H1 (cell line): ENCODE measurements at regions not wholly inside any gene's neighbourhood (a gene's known extent, or its start where the extent isn't known, plus 50 kb on each side); places are given as distances from the start of the nearest gene placed in this dataset.

ENCODE experiments used
- CTCF ChIA-PET: fragments of 300-600 bp; sonication (Branson Sonifier 250); formaldehyde crosslinking; loops from one replicate; lab custom pipeline; 2021; ENCODE audit not compliant: partially characterized antibody; lab: Charles Lee
- POLR2A ChIA-PET: fragments of 300-600 bp; sonication (Branson Sonifier 250); formaldehyde crosslinking; loops from one replicate; lab custom pipeline; 2021; ENCODE audit warnings: inconsistent platforms; ENCODE audit not compliant: partially characterized antibody; lab: Charles Lee
- DNase-seq, 2 experiments: peaks; one replicate each; pipeline versions ENCODE4 v3.0.0 to v3.0.0-alpha.2; 2010 to 2022; ENCODE audit warnings: low spot score in 2 of 2, low read depth in 1 of 2, mixed read lengths in 1 of 2
- FAIRE-seq: peaks from 2 replicates; lab custom pipeline; 2011; peaks lifted over from hg19 to GRCh38; lab: Jason Lieb, UNC
- H2AFZ ChIP-seq: 2 replicates; pipeline ENCODE4 v1.8.1; 2012; ENCODE audit warnings: low read length, inconsistent platforms
- H2AK5ac ChIP-seq: 2 replicates; pipeline ENCODE4 v1.6.1; 2013; ENCODE audit warnings: low read depth, low read length
- H2BK120ac ChIP-seq: replicated peaks from 2 replicates; pipeline ENCODE3; 2013; ENCODE audit warnings: low read depth, low read length, inconsistent platforms
- H2BK12ac ChIP-seq: 2 replicates; pipeline ENCODE4 v1.6.1; 2013; ENCODE audit warnings: low read depth, low read length
- H2BK15ac ChIP-seq: 2 replicates; pipeline ENCODE4 v1.6.1; 2013; ENCODE audit warnings: low read length
- H2BK20ac ChIP-seq: 2 replicates; pipeline ENCODE4 v1.6.1; 2013; ENCODE audit warnings: low read length
- H2BK5ac ChIP-seq: 2 replicates; pipeline ENCODE4 v1.6.1; 2013; ENCODE audit warnings: low read depth, low read length
- H3K14ac ChIP-seq: 2 replicates; pipeline ENCODE4 v1.6.1; 2013; ENCODE audit warnings: inconsistent platforms; ENCODE audit not compliant: insufficient read length
- H3K18ac ChIP-seq: 2 replicates; pipeline ENCODE4 v1.6.1; 2013; ENCODE audit warnings: low read length; ENCODE audit errors: extremely low read depth
- H3K23ac ChIP-seq: 2 replicates; pipeline ENCODE4 v1.6.1; 2013; ENCODE audit warnings: inconsistent platforms; ENCODE audit not compliant: insufficient read length
- H3K23me2 ChIP-seq: 2 replicates; pipeline ENCODE4 v1.6.1; 2013; ENCODE audit warnings: low read depth, low read length
- H3K27ac ChIP-seq: 2 replicates; pipeline ENCODE4 v1.6.1; 2011; ENCODE audit warnings: low read depth, low read length, inconsistent platforms
- H3K27me3 ChIP-seq, 4 experiments: replicated peaks in 1 of 4; 1 replicate in 1 of 4; 2 replicates in 3 of 4; pipeline versions ENCODE4 v1.6.1 to v1.8.1; 2011 to 2013; ENCODE audit warnings: low read length in 3 of 4, mild to moderate bottlenecking in 3 of 4, inconsistent platforms in 2 of 4, mixed read lengths in 2 of 4, moderate library complexity in 1 of 4; ENCODE audit not compliant: control insufficient read depth in 3 of 4, insufficient read depth in 3 of 4; ENCODE audit errors: extremely low read depth in 1 of 4
- H3K36me3 ChIP-seq, 4 experiments: 2 replicates each; pipeline versions ENCODE4 v1.6.1 to v1.8.1; 2011 to 2013; ENCODE audit warnings: mild to moderate bottlenecking in 4 of 4, low read length in 3 of 4, moderate library complexity in 2 of 4, control low read depth in 1 of 4, inconsistent platforms in 1 of 4; ENCODE audit not compliant: insufficient read depth in 4 of 4, control insufficient read depth in 2 of 4
- H3K4ac ChIP-seq: replicated peaks from 2 replicates; pipeline ENCODE3; 2013; ENCODE audit warnings: low read length, low read depth, mixed read lengths, inconsistent platforms; ENCODE audit not compliant: insufficient read length
- H3K4me1 ChIP-seq, 4 experiments: replicated peaks in 1 of 4; 1 replicate in 1 of 4; 2 replicates in 3 of 4; pipeline versions ENCODE4 v1.6.1 to v1.8.1; 2011 to 2013; ENCODE audit warnings: low read length in 3 of 4, inconsistent platforms in 2 of 4, mixed read lengths in 1 of 4; ENCODE audit not compliant: insufficient read depth in 4 of 4, control insufficient read depth in 3 of 4
- H3K4me2 ChIP-seq, 2 experiments: 2 replicates each; pipeline versions ENCODE4 v1.6.1 to v1.8.1; 2011 to 2013; ENCODE audit warnings: low read depth in 2 of 2, low read length in 2 of 2, control low read depth in 1 of 2, inconsistent platforms in 1 of 2, mild to moderate bottlenecking in 1 of 2; ENCODE audit not compliant: insufficient read depth in 1 of 2
- H3K4me3 ChIP-seq, 4 experiments: fragments of 200-600, 300-600 bp in 1 of 4; sonication (generic), shearing (Covaris generic), sonication (Bioruptor Twin) in 1 of 4; 2 replicates each; pipeline versions ENCODE4 v1.5.1 to v1.8.1; 2011 to 2016; ENCODE audit warnings: low read length in 4 of 4, low read depth in 3 of 4, control low read depth in 2 of 4, inconsistent platforms in 2 of 4, mild to moderate bottlenecking in 2 of 4, mixed read lengths in 1 of 4, moderate library complexity in 1 of 4; ENCODE audit not compliant: insufficient read depth in 2 of 4; ENCODE audit errors: extremely low read depth in 1 of 4
- H3K56ac ChIP-seq: replicated peaks from 2 replicates; pipeline ENCODE3; 2013; ENCODE audit warnings: low read depth, mild to moderate bottlenecking, mixed read lengths, low read length, inconsistent platforms; ENCODE audit not compliant: insufficient read length
- H3K79me1 ChIP-seq: 2 replicates; pipeline ENCODE4 v1.6.1; 2013; ENCODE audit warnings: low read depth, low read length, control low read depth
- H3K79me2 ChIP-seq, 2 experiments: 2 replicates each; pipeline versions ENCODE4 v1.6.1 to v1.8.1; 2012 to 2013; ENCODE audit warnings: low read length in 2 of 2, mild to moderate bottlenecking in 2 of 2, inconsistent platforms in 1 of 2; ENCODE audit not compliant: insufficient read depth in 2 of 2, control insufficient read depth in 1 of 2
- H3K9ac ChIP-seq, 4 experiments: replicated peaks in 1 of 4; 1 replicate in 1 of 4; 2 replicates in 3 of 4; pipeline versions ENCODE4 v1.6.1 to v1.8.1; 2011 to 2013; ENCODE audit warnings: low read depth in 3 of 4, low read length in 3 of 4, control low read depth in 2 of 4, mild to moderate bottlenecking in 2 of 4, moderate library complexity in 2 of 4, inconsistent platforms in 1 of 4; ENCODE audit errors: extremely low read depth in 1 of 4
- H3K9me3 ChIP-seq, 2 experiments: 2 replicates each; pipeline versions ENCODE4 v1.6.1 to v1.8.1; 2012 to 2013; ENCODE audit warnings: mild to moderate bottlenecking in 2 of 2, moderate library complexity in 2 of 2, control low read depth in 1 of 2, inconsistent platforms in 1 of 2, low read depth in 1 of 2, low read length in 1 of 2, mixed read lengths in 1 of 2; ENCODE audit not compliant: insufficient read depth in 2 of 2
- H4K20me1 ChIP-seq, 2 experiments: replicated peaks in 1 of 2; 2 replicates each; pipeline versions ENCODE3 to v1.8.1; 2011 to 2013; ENCODE audit warnings: inconsistent platforms in 2 of 2, low read length in 2 of 2, mild to moderate bottlenecking in 1 of 2; ENCODE audit not compliant: insufficient read depth in 2 of 2, control insufficient read depth in 1 of 2
- H4K5ac ChIP-seq: 2 replicates; pipeline ENCODE4 v1.6.1; 2013; ENCODE audit warnings: low read length, low read depth, mixed read lengths, inconsistent platforms; ENCODE audit not compliant: insufficient read length
- H4K8ac ChIP-seq: 2 replicates; pipeline ENCODE4 v1.8.0; 2013; ENCODE audit warnings: mild to moderate bottlenecking, moderate library complexity, low read length, inconsistent platforms; ENCODE audit not compliant: insufficient read depth; ENCODE audit errors: extremely low read depth
- H4K91ac ChIP-seq: replicated peaks from 2 replicates; pipeline ENCODE3; 2013; ENCODE audit warnings: low read length, mixed read lengths, inconsistent platforms; ENCODE audit not compliant: insufficient read length
- BACH1 ChIP-seq: IDR thresholded peaks from 2 replicates; pipeline ENCODE4 v1.6.1; 2012; ENCODE audit warnings: low read length, improper control_type of control experiment
- WGBS, 2 experiments: shearing (Covaris generic) in 1 of 2; methylation state at CpG; one replicate each; pipeline versions ENCODE4 v1.1.6 to v1.1.7; 2013 to 2015; ENCODE audit warnings: low lambda C conversion rate in 2 of 2, mixed read lengths in 2 of 2, inconsistent platforms in 1 of 2, low coverage in 1 of 2, missing lambda C conversion rate in 1 of 2; ENCODE audit not compliant: insufficient replicate concordance in 2 of 2, insufficient coverage in 1 of 2, insufficient read length in 1 of 2; ENCODE audit errors: extremely low coverage in 1 of 2, missing lambda C conversion rate in 1 of 2; 5-methylcytosine and 5-hydroxymethylcytosine counted together

DNA sequence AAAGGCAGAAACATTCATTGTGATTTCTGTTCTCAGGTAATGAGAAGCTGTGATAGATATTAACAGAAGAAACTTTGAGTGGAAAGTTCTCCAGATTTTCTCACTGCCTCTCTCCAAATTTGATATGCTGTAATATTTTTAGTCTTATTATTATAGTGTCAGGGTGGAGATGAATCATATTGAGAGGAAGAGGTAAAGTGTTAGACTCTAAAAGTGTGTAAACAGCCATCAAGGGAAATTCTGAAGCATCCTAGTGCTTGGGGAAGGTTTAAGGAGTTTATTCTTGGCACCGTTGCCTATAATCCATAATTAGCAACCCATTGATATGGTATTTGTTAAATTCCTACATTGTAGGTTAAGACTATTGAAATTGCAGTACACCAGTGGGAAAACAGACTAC is 104.7 kb upstream of the NABP1 start:
- no peaks in the 10 kb centered on the region for H3K79me2 ChIP-seq
- FAIRE-seq (no peak), DNase-seq (no peak)
- no peak overlapping the region for H2AFZ ChIP-seq
- no peak overlapping the region for H3K14ac ChIP-seq
- H3K27me3 ChIP-seq: peaks cover 0 to 1% (median 0%) of the 10 kb centered on the region in 4 experiments; a peak in 1 of 7 replicates
- no peaks in the 10 kb centered on the region for H3K9me3 ChIP-seq
- no peak overlapping the region for H3K9ac ChIP-seq
- no peak overlapping the region for H3K4me3 ChIP-seq
- H2AK5ac ChIP-seq: no peak overlapping the region
- no peak overlapping the region for H3K56ac ChIP-seq
- ChIA-PET CTCF (interaction anchor here (0.6 to 1.2 kb wide), 4 partner anchors 13 to 263 kb away, joined by 3 read pairs; no protein-coding TSS in a partner anchor), POLR2A (no interaction called here)
- H4K20me1 ChIP-seq: no peaks in the 10 kb centered on the region
- H4K91ac ChIP-seq: no peak overlapping the region
- H3K23me2 ChIP-seq: no peaks in the 10 kb centered on the region
- TF ChIP-seq BACH1: no peak
- no peak overlapping the region for H2BK5ac ChIP-seq
- no peaks in the 10 kb centered on the region for H3K4me1 ChIP-seq
- no peak overlapping the region for H3K23ac ChIP-seq
- 90% methylated on average over 1 of the region's 1 CpG; no CpG with 5 or more reads in 1 of the 2 experiments for WGBS, 2 experiments
- H3K18ac ChIP-seq: no peak overlapping the region
- no peak overlapping the region for H3K4me2 ChIP-seq
- no peak overlapping the region for H4K5ac ChIP-seq
- H3K79me1 ChIP-seq: no peaks in the 10 kb centered on the region
- H3K27ac ChIP-seq: no peak overlapping the region
- H2BK120ac ChIP-seq: no peak overlapping the region
- no peak overlapping the region for H2BK12ac ChIP-seq
- H3K4ac ChIP-seq: no peak overlapping the region
- H2BK20ac ChIP-seq: no peak overlapping the region
- no peaks in the 10 kb centered on the region for H3K36me3 ChIP-seq
- H2BK15ac ChIP-seq: no peak overlapping the region
- no peak overlapping the region for H4K8ac ChIP-seq
